A549 (cell line): ENCODE measurements at regions not wholly inside any gene's neighbourhood (a gene's known extent, or its start where the extent isn't known, plus 50 kb on each side); places are given as distances from the start of the nearest gene placed in this dataset.
"Not testable (repeated sequence)": the region's sequence is repeated elsewhere in the genome, so short reads cannot be mapped to it uniquely, and the experiment has no call there.

Source experiments
- CTCF ChIP-seq: fragments of >200 bp; sonication (Bioruptor Twin); formaldehyde crosslinking; IDR thresholded peaks from 3 replicates; pipeline ENCODE4 v1.5.1; 2016
- EP300 ChIP-seq, 2 experiments: fragments of >200 bp; sonication (Bioruptor Twin); formaldehyde crosslinking; IDR thresholded peaks; 2 replicates in 1 of 2; 3 replicates in 1 of 2; pipeline ENCODE4 v1.6.1; 2016 to 2017
- ESRRA ChIP-seq: fragments of 150-350 bp; IDR thresholded peaks from 2 replicates; pipeline ENCODE4 v1.6.1; 2014; ENCODE audit warnings: mild to moderate bottlenecking, low read length, borderline replicate concordance
- JUN ChIP-seq, 2 experiments: fragments of >200 bp; sonication (Bioruptor Twin); formaldehyde crosslinking; IDR thresholded peaks; 2 replicates in 1 of 2; 3 replicates in 1 of 2; pipeline ENCODE4 v1.6.1; 2016 to 2017
- MAX ChIP-seq: IDR thresholded peaks from 2 replicates; pipeline ENCODE4 v1.6.1; 2012
- POLR2A ChIP-seq: IDR thresholded peaks from 2 replicates; pipeline ENCODE4 v1.6.1; 2012; ENCODE audit warnings: mild to moderate bottlenecking, low read length
- REST ChIP-seq: fragments of 200-600 bp; sonication (generic); IDR thresholded peaks from 2 replicates; pipeline ENCODE4 v1.6.1; 2016; ENCODE audit warnings: antibody characterized with exemption, mild to moderate bottlenecking, moderate library complexity

GRCh38 chr12:131296651-131297050 lies 342.9 kb downstream of the ADGRD1 start:
- not testable (repeated sequence) for TF ChIP-seq ESRRA; CTCF; MAX; REST; JUN (IDR thresholded peaks at IDR 0.05); EP300 (IDR thresholded peaks at IDR 0.05); POLR2A
